ENCODE measurements at regions not wholly inside any gene's neighbourhood (a gene's known extent, or its start where the extent isn't known, plus 50 kb on each side); places are given as distances from the start of the nearest gene placed in this dataset.

- WGBS, 2 donors = 81 to 84% methylated on average over 16 of the region's 16 CpGs
- Histone ChIP-seq H3K4me1 (peaks cover 15% of the 10 kb centered on the region), H3K9me3 (no peaks in the 10 kb centered on the region), H3K4me3 (no peak overlapping the region), H3K27ac (no peak overlapping the region), H3K27me3 (no peaks in the 10 kb centered on the region), H3K36me3 (replicated peaks in 1 of 2; ENCODE audit: insufficient read depth in 1 of 2, low read depth in 2 of 2) (no peaks in the 10 kb centered on the region)
- peak in 1 of 4 donors; percentile 4 for DNase-seq
- TF ChIP-seq CTCF (IDR thresholded peaks at IDR 0.05) (no peak), POLR2A (IDR thresholded peaks at IDR 0.05) (no peak)
- intact Hi-C loops (cut with DNase I) = no loop called here
- ATAC-seq = no peak
Measured at GRCh38 chr6:170135461-170135820, 155.4 kb downstream of the DLL1 start.

GRCh38 chr6:170134471-170135440, 156.1 kb downstream of the DLL1 start:
- ATAC-seq (no peak), DNase-seq (peak in 2 of 4 donors; percentile 3 to 8)
- Histone ChIP-seq H3K27me3 (no peaks in the 10 kb centered on the region), H3K36me3 (replicated peaks in 1 of 2; ENCODE audit: insufficient read depth in 1 of 2, low read depth in 2 of 2) (no peaks in the 10 kb centered on the region), H3K4me1 (peaks cover 17% of the 10 kb centered on the region), H3K27ac (peak overlapping the region; percentile 3 to 65 (median 38)), H3K4me3 (no peak overlapping the region), H3K9me3 (no peaks in the 10 kb centered on the region)
- TF ChIP-seq CTCF (IDR thresholded peaks at IDR 0.05) (no peak), POLR2A (IDR thresholded peaks at IDR 0.05) (no peak)
- WGBS, 2 donors = 86% methylated on average over 26 to 30 of the region's 31 CpGs
- intact Hi-C loops (cut with DNase I) = no loop called here

GRCh38 chr6:170134031-170134470, 156.8 kb downstream of the DLL1 start:
- ATAC-seq (peak; percentile 55), DNase-seq (peak; percentile 45 to 66 (median 53))
- peak overlapping the region; percentile 3 to 65 (median 38) for H3K27ac ChIP-seq
- H3K27me3 ChIP-seq = no peaks in the 10 kb centered on the region
- H3K4me1 ChIP-seq = peaks cover 23% of the 10 kb centered on the region
- TF ChIP-seq POLR2A (IDR thresholded peaks at IDR 0.05) = peak in 1 of 3 donors; percentile 15
- TF ChIP-seq CTCF (IDR thresholded peaks at IDR 0.05) = no peak
- WGBS, 2 donors = 30 to 32% methylated on average over 17 of the region's 17 CpGs
- no peak overlapping the region for H3K4me3 ChIP-seq
- H3K36me3 ChIP-seq (replicated peaks in 1 of 2; ENCODE audit: insufficient read depth in 1 of 2, low read depth in 2 of 2) = no peaks in the 10 kb centered on the region
- intact Hi-C loops (cut with DNase I) = no loop called here
- H3K9me3 ChIP-seq = no peaks in the 10 kb centered on the region

GRCh38 chr6:170132561-170132991, 158.3 kb downstream of the DLL1 start:
- Histone ChIP-seq H3K36me3 (replicated peaks in 1 of 2; ENCODE audit: insufficient read depth in 1 of 2, low read depth in 2 of 2) (no peaks in the 10 kb centered on the region), H3K4me1 (peaks cover 23% of the 10 kb centered on the region), H3K27ac (no peak overlapping the region), H3K4me3 (no peak overlapping the region), H3K27me3 (no peaks in the 10 kb centered on the region), H3K9me3 (no peaks in the 10 kb centered on the region)
- peak in 2 of 4 donors; percentile 7 for DNase-seq
- TF ChIP-seq CTCF (IDR thresholded peaks at IDR 0.05) (no peak), POLR2A (IDR thresholded peaks at IDR 0.05) (no peak)
- no peak for ATAC-seq
- WGBS, 2 donors = 81 to 97% methylated on average over 9 of the region's 10 CpGs
- intact Hi-C loops (cut with DNase I) = no loop called here

Measured in body of pancreas (tissue), 4 donors.